Neural cell (in vitro differentiated cells): ENCODE measurements at regions not wholly inside any gene's neighbourhood (a gene's known extent, or its start where the extent isn't known, plus 50 kb on each side); places are given as distances from the start of the nearest gene placed in this dataset.

ENCODE experiments used
- H2AFZ ChIP-seq: fragments of 200-600, 300-800 bp; sonication (generic), shearing (Covaris generic); 2 replicates; pipeline ENCODE4 v1.6.0; 2014; ENCODE audit warnings: low read depth, mild to moderate bottlenecking, antibody characterized with exemption, low read length, moderate library complexity
- H3F3A ChIP-seq: fragments of 200-600 bp; shearing (Covaris generic); 2 replicates; pipeline ENCODE4 v1.6.1; 2016; ENCODE audit warnings: mild to moderate bottlenecking, moderate library complexity, mixed read lengths, antibody characterized with exemption, low read length; ENCODE audit not compliant: insufficient read depth, poor library complexity, severe bottlenecking
- H3K27ac ChIP-seq: fragments of 200-600, 300-800 bp; sonication (generic), shearing (Covaris generic); 2 replicates; pipeline ENCODE4 v1.5.1; 2014; ENCODE audit warnings: mild to moderate bottlenecking, low read length, moderate library complexity
- H3K27me3 ChIP-seq: fragments of 300-800, 200-600 bp; sonication (generic), shearing (Covaris generic); 2 replicates; pipeline ENCODE4 v1.6.0; 2014; ENCODE audit warnings: mild to moderate bottlenecking, low read depth, low read length, moderate library complexity; ENCODE audit not compliant: insufficient read depth
- H3K36me3 ChIP-seq: fragments of 300-800, 200-600 bp; sonication (generic), shearing (Covaris generic); 2 replicates; pipeline ENCODE4 v1.5.1; 2014; ENCODE audit warnings: mild to moderate bottlenecking, antibody characterized with exemption, low read length, moderate library complexity; ENCODE audit not compliant: insufficient read depth
- H3K4me2 ChIP-seq: fragments of 300-800, 200-600 bp; sonication (generic), shearing (Covaris generic); 2 replicates; pipeline ENCODE4 v1.6.0; 2014; ENCODE audit warnings: mild to moderate bottlenecking, low read length
- H3K4me3 ChIP-seq: fragments of 300-800, 200-600 bp; sonication (generic), shearing (Covaris generic); 2 replicates; pipeline ENCODE4 v1.5.1; 2014; ENCODE audit warnings: mild to moderate bottlenecking, low read length, moderate library complexity
- H3K79me2 ChIP-seq: fragments of 200-600 bp; shearing (Covaris generic); replicated peaks from 2 replicates; pipeline ENCODE4 v1.6.0; 2014; ENCODE audit warnings: mild to moderate bottlenecking, low read length, moderate library complexity; ENCODE audit not compliant: insufficient read depth
- H3K9ac ChIP-seq: fragments of 300-800, 200-600 bp; sonication (generic), shearing (Covaris generic); 2 replicates; pipeline ENCODE4 v1.6.1; 2016; ENCODE audit warnings: mild to moderate bottlenecking, low read length, mixed read lengths
- H3K9me2 ChIP-seq: fragments of 200-600 bp; shearing (Covaris generic); 2 replicates; pipeline ENCODE4 v1.6.1; 2016; ENCODE audit warnings: mild to moderate bottlenecking, low read length, mixed read lengths; ENCODE audit not compliant: insufficient read depth
- H3K9me3 ChIP-seq: fragments of 200-600, 300-800 bp; sonication (generic), shearing (Covaris generic); 2 replicates; pipeline ENCODE4 v1.6.1; 2016; ENCODE audit warnings: mild to moderate bottlenecking, mixed run types, low read length, moderate library complexity, mixed read lengths
- H4K20me1 ChIP-seq: fragments of 200-600 bp; shearing (Covaris generic); 2 replicates; pipeline ENCODE4 v1.6.1; 2016; ENCODE audit warnings: mild to moderate bottlenecking, mixed run types; ENCODE audit not compliant: insufficient read depth
- CTCF ChIP-seq: fragments of 450-650 bp; IDR thresholded peaks from 2 replicates; pipeline ENCODE4 v1.5.1; 2014; ENCODE audit warnings: antibody characterized with exemption, mild to moderate bottlenecking, moderate library complexity; ENCODE audit not compliant: poor library complexity, severe bottlenecking
- EP300 ChIP-seq: fragments of 450-650 bp; conservative IDR thresholded peaks from 2 replicates; pipeline ENCODE4 v1.6.1; 2014; ENCODE audit warnings: antibody characterized with exemption, mild to moderate bottlenecking, moderate library complexity; ENCODE audit not compliant: poor library complexity, severe bottlenecking
- EZH2 ChIP-seq: fragments of 200-600, 300-800 bp; shearing (Covaris generic), sonication (generic); IDR thresholded peaks from 2 replicates; pipeline ENCODE4 v1.6.1; 2014; ENCODE audit warnings: antibody characterized with exemption, low read length, borderline replicate concordance, mild to moderate bottlenecking; ENCODE audit not compliant: insufficient read depth, poor library complexity, severe bottlenecking
- MXI1 ChIP-seq: fragments of 450-650 bp; conservative IDR thresholded peaks from 2 replicates; pipeline ENCODE4 v1.6.1; 2014; ENCODE audit warnings: antibody characterized with exemption, mild to moderate bottlenecking; ENCODE audit not compliant: poor library complexity, severe bottlenecking
- POLR2AphosphoS5 ChIP-seq: IDR thresholded peaks from 2 replicates; pipeline ENCODE4 v1.6.1; 2012
- RAD21 ChIP-seq: fragments of 450-650 bp; conservative IDR thresholded peaks from 2 replicates; pipeline ENCODE4 v1.6.1; 2014; ENCODE audit warnings: antibody characterized with exemption, mild to moderate bottlenecking, moderate library complexity
- REST ChIP-seq: IDR thresholded peaks from 2 replicates; pipeline ENCODE4 v1.6.1; 2012; ENCODE audit warnings: borderline replicate concordance
- SMC3 ChIP-seq: fragments of 450-650 bp; conservative IDR thresholded peaks from 2 replicates; pipeline ENCODE4 v1.6.1; 2014; ENCODE audit warnings: antibody characterized with exemption, mild to moderate bottlenecking, moderate library complexity; ENCODE audit not compliant: poor library complexity
- TAF1 ChIP-seq: IDR thresholded peaks from 2 replicates; pipeline ENCODE4 v1.6.1; 2012; ENCODE audit warnings: low read depth

- Histone ChIP-seq H3K4me2 (no peak overlapping the region), H3K36me3 (no peaks in the 10 kb centered on the region), H3K9ac (no peak overlapping the region), H3K79me2 (no peaks in the 10 kb centered on the region), H2AFZ (no peak overlapping the region), H3K9me2 (no peaks in the 10 kb centered on the region), H3K4me3 (no peak overlapping the region), H4K20me1 (no peaks in the 10 kb centered on the region), H3F3A (no peaks in the 10 kb centered on the region), H3K27me3 (no peaks in the 10 kb centered on the region), H3K27ac (no peak overlapping the region), H3K9me3 (no peaks in the 10 kb centered on the region)
- TF ChIP-seq CTCF (no peak), POLR2AphosphoS5 (no peak), MXI1 (no peak), EZH2 (no peak), RAD21 (no peak), TAF1 (no peak), REST (no peak), EP300 (no peak), SMC3 (no peak)
Observed at GRCh38 chr2:186327251-186327868, 158.7 kb upstream of the ZC3H15 start.

- Histone ChIP-seq H3K4me3 (no peak overlapping the region), H3F3A (no peaks in the 10 kb centered on the region), H3K4me2 (no peak overlapping the region), H3K9me3 (no peaks in the 10 kb centered on the region), H3K9ac (no peak overlapping the region), H3K9me2 (no peaks in the 10 kb centered on the region), H3K27ac (no peak overlapping the region), H2AFZ (no peak overlapping the region), H4K20me1 (no peaks in the 10 kb centered on the region), H3K79me2 (no peaks in the 10 kb centered on the region), H3K27me3 (no peaks in the 10 kb centered on the region), H3K36me3 (no peaks in the 10 kb centered on the region)
- TF ChIP-seq MXI1 = no peak
- no peak for TF ChIP-seq EZH2
- no peak for TF ChIP-seq REST
- TF ChIP-seq TAF1 = no peak
- TF ChIP-seq EP300 = no peak
- no peak for TF ChIP-seq SMC3
- TF ChIP-seq RAD21 = no peak
- no peak for TF ChIP-seq CTCF
- TF ChIP-seq POLR2AphosphoS5 = no peak
Observed at GRCh38 chr2:186328838-186329237, 157.2 kb upstream of the ZC3H15 start.
